IMR-90 (cell line): ENCODE measurements at regions not wholly inside any gene's neighbourhood (a gene's known extent, or its start where the extent isn't known, plus 50 kb on each side); places are given as distances from the start of the nearest gene placed in this dataset.

Source experiments
- ATAC-seq: fragments of 200-7000 bp; cut with Tn5 transposase; 2 replicates; pipeline ENCODE4 v1.9.1; 2020; ENCODE audit warnings: low read depth, mild to moderate bottlenecking, moderate library complexity
- BruUV-seq: library from RNA; stranded (reverse); fragments of 400-500 nt; replicated peaks from 2 replicates; lab custom pipeline; 2021; lab: Mats Ljungman, UMichigan
- CTCF ChIA-PET: fragments of 300-600 bp; formaldehyde crosslinking; extraction: SDS; loops from one replicate; lab custom pipeline; 2021; ENCODE audit warnings: antibody characterized with exemption; lab: Yijun Ruan, JAX
- POLR2A ChIA-PET: fragments of 300-600 bp; sonication (Branson Sonifier 250); formaldehyde crosslinking; loops from one replicate; lab custom pipeline; 2022; ENCODE audit warnings: antibody characterized with exemption; ENCODE audit not compliant: unreplicated experiment; lab: Charles Lee
- DNase-seq: peaks from one replicate; pipeline ENCODE4 v3.0.0; 2013
- H2AFZ ChIP-seq: replicated peaks from 2 replicates; pipeline ENCODE3; 2013; ENCODE audit warnings: low read length, mild to moderate bottlenecking; ENCODE audit not compliant: poor library complexity
- H2AK5ac ChIP-seq: 2 replicates; pipeline ENCODE4 v1.6.1; 2013; ENCODE audit warnings: low read depth, low read length, inconsistent platforms
- H2AK9ac ChIP-seq: replicated peaks from 2 replicates; pipeline ENCODE3; 2013; ENCODE audit warnings: mild to moderate bottlenecking, low read depth, low read length, moderate library complexity; ENCODE audit not compliant: poor library complexity
- H2BK120ac ChIP-seq: 2 replicates; pipeline ENCODE4 v1.6.1; 2013; ENCODE audit warnings: low read depth, low read length, inconsistent platforms
- H2BK15ac ChIP-seq: 3 replicates; pipeline ENCODE4 v1.6.1; 2013; ENCODE audit warnings: low read depth, low read length, inconsistent platforms
- H2BK20ac ChIP-seq: 2 replicates; pipeline ENCODE4 v1.6.1; 2013; ENCODE audit warnings: low read depth, mild to moderate bottlenecking, inconsistent platforms, low read length, moderate library complexity
- H2BK5ac ChIP-seq: 2 replicates; pipeline ENCODE4 v1.6.1; 2013; ENCODE audit warnings: mild to moderate bottlenecking, low read depth, low read length, inconsistent platforms; ENCODE audit not compliant: poor library complexity, severe bottlenecking
- H3K14ac ChIP-seq: replicated peaks from 2 replicates; pipeline ENCODE4 v1.6.1; 2013; ENCODE audit warnings: low read depth, low read length, inconsistent platforms
- H3K18ac ChIP-seq: 2 replicates; pipeline ENCODE4 v1.6.1; 2013; ENCODE audit warnings: low read depth, low read length, control low read depth
- H3K23ac ChIP-seq: 2 replicates; pipeline ENCODE4 v1.6.1; 2013; ENCODE audit warnings: low read depth, low read length, inconsistent platforms
- H3K27ac ChIP-seq: 2 replicates; pipeline ENCODE4 v1.5.1; 2013; ENCODE audit warnings: mild to moderate bottlenecking, control low read depth, low read length; ENCODE audit not compliant: insufficient read depth
- H3K27me3 ChIP-seq: 2 replicates; pipeline ENCODE4 v1.6.1; 2013; ENCODE audit warnings: low read length; ENCODE audit not compliant: control insufficient read depth, insufficient read depth
- H3K36me3 ChIP-seq: 2 replicates; pipeline ENCODE4 v1.6.1; 2013; ENCODE audit warnings: low read length, mixed read lengths; ENCODE audit not compliant: control insufficient read depth, insufficient read depth
- H3K4ac ChIP-seq: 2 replicates; pipeline ENCODE4 v1.6.1; 2013; ENCODE audit warnings: low read depth, low read length, inconsistent platforms
- H3K4me1 ChIP-seq: 2 replicates; pipeline ENCODE4 v1.6.1; 2013; ENCODE audit warnings: low read length, mixed read lengths; ENCODE audit not compliant: control insufficient read depth, insufficient read depth
- H3K4me2 ChIP-seq: 2 replicates; pipeline ENCODE4 v1.6.1; 2013; ENCODE audit warnings: low read depth, mild to moderate bottlenecking, control low read depth, low read length, moderate library complexity
- H3K4me3 ChIP-seq: 2 replicates; pipeline ENCODE4 v1.5.1; 2013; ENCODE audit warnings: low read depth, mild to moderate bottlenecking, control low read depth, low read length, moderate library complexity; ENCODE audit not compliant: insufficient read depth
- H3K56ac ChIP-seq: 2 replicates; pipeline ENCODE4 v1.6.1; 2013; ENCODE audit warnings: low read length, inconsistent platforms; ENCODE audit not compliant: insufficient read depth; ENCODE audit errors: extremely low read depth
- H3K79me1 ChIP-seq, 2 experiments: 2 replicates each; pipeline ENCODE4 v1.6.1; 2013; ENCODE audit warnings: low read length in 2 of 2, inconsistent platforms in 1 of 2, low read depth in 1 of 2
- H3K9ac ChIP-seq: 2 replicates; pipeline ENCODE4 v1.6.1; 2013; ENCODE audit warnings: low read depth, low read length, control low read depth
- H3K9me1 ChIP-seq: 2 replicates; pipeline ENCODE4 v1.6.1; 2013; ENCODE audit warnings: low read length, inconsistent platforms; ENCODE audit not compliant: insufficient read depth
- H3K9me3 ChIP-seq: 2 replicates; pipeline ENCODE4 v1.6.1; 2013; ENCODE audit warnings: low read length; ENCODE audit not compliant: control insufficient read depth, insufficient read depth
- H4K20me1 ChIP-seq: 2 replicates; pipeline ENCODE4 v1.6.1; 2013; ENCODE audit warnings: low read length, inconsistent platforms; ENCODE audit not compliant: insufficient read depth
- H4K5ac ChIP-seq: 2 replicates; pipeline ENCODE4 v1.6.1; 2013; ENCODE audit warnings: mild to moderate bottlenecking, low read depth, low read length, control low read depth
- H4K8ac ChIP-seq, 2 experiments: 2 replicates each; pipeline ENCODE4 v1.6.1; 2013; ENCODE audit warnings: low read depth in 2 of 2, low read length in 2 of 2, control low read depth in 1 of 2, inconsistent platforms in 1 of 2
- H4K91ac ChIP-seq: 2 replicates; pipeline ENCODE4 v1.6.1; 2013; ENCODE audit warnings: low read depth, low read length, inconsistent platforms; ENCODE audit not compliant: insufficient read depth
- CEBPB ChIP-seq: IDR thresholded peaks from 2 replicates; pipeline ENCODE4 v1.6.1; 2012; ENCODE audit warnings: low read depth, low read length, improper control_type of control experiment
- POLR2A ChIP-seq: IDR thresholded peaks from 2 replicates; pipeline ENCODE4 v1.6.1; 2012; ENCODE audit warnings: mild to moderate bottlenecking, low read depth, low read length
- WGBS, 2 experiments: methylation state at CpG; one replicate each; pipeline versions ENCODE4 v1.1.5 to v1.1.7; 2013; ENCODE audit warnings: missing lambda C conversion rate in 2 of 2; ENCODE audit not compliant: insufficient read length in 1 of 2; ENCODE audit errors: extremely low coverage in 2 of 2; 5-methylcytosine and 5-hydroxymethylcytosine counted together
- dilution Hi-C: fragments of 300-500 bp; cut with HindIII; formaldehyde crosslinking; loops from one replicate; pipeline ENCODE4 v1.14.3; 2018; ENCODE audit warnings: low sequenced_read_pairs; ENCODE audit not compliant: unreplicated experiment
- in situ Hi-C: fragments of 300-500 bp; cut with MboI; formaldehyde crosslinking; loops from 3 replicates; pipeline ENCODE4 v1.14.3; 2019; ENCODE audit warnings: low sequenced_read_pairs, inconsistent platforms, mixed read lengths
- intact Hi-C: fragments of 100-400 bp; cut with micrococcal nuclease; formaldehyde crosslinking; loops from 2 replicates; pipeline ENCODE4 v1.10.0; 2022

DNA sequence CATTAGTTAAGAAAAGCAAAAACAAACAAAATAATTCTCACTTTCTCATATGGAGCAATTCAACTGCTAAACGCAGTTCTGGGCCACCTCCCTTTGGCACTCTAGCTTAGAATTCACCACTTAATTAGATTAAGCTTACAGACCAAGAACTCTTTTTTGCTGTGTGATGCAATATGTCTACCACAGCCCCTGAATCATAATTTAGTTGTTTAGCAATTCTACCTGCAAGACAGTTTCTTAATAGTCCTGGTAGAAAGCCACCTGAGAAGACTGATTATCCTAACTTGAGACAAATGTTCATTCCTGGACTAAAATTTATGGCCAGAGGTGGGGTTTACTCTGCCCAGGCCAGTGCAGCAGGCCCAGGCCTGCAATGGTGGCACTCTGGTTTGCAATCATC lies 205.9 kb downstream of the HS3ST3A1 start:
- no peak overlapping the region for H3K9ac ChIP-seq
- no peak overlapping the region for H3K18ac ChIP-seq
- intact Hi-C loops: no loop called here
- no peak overlapping the region for H2BK20ac ChIP-seq
- ChIA-PET POLR2A (no interaction called here), CTCF (no interaction called here)
- no peaks in the 10 kb centered on the region for H3K9me3 ChIP-seq
- BruUV-seq: no TSS peak
- no peak overlapping the region for H2BK120ac ChIP-seq
- H3K36me3 ChIP-seq: no peaks in the 10 kb centered on the region
- no peak overlapping the region for H2AK9ac ChIP-seq
- H2AK5ac ChIP-seq: no peak overlapping the region
- peaks cover 9% of the 10 kb centered on the region for H3K4me1 ChIP-seq
- H3K9me1 ChIP-seq: peaks cover 6% of the 10 kb centered on the region; the same call in 1 of the 2 replicates
- ATAC-seq: no peak
- no peak overlapping the region for H2AFZ ChIP-seq
- no peak overlapping the region for H3K4me3 ChIP-seq
- no peak overlapping the region for H3K4me2 ChIP-seq
- H3K14ac ChIP-seq: no peak overlapping the region
- no peaks in the 10 kb centered on the region for H3K27me3 ChIP-seq
- H3K4ac ChIP-seq: no peak overlapping the region
- H4K91ac ChIP-seq: no peak overlapping the region
- DNase-seq: no peak
- 100% methylated on average over 1 of the region's 1 CpG; no CpG with 5 or more reads in 1 of the 2 experiments for WGBS, 2 experiments
- H3K79me1 ChIP-seq: no peaks in the 10 kb centered on the region
- no peak for TF ChIP-seq POLR2A
- peak; percentile 68; the same call in 1 of the 2 replicates for TF ChIP-seq CEBPB
- no peak overlapping the region for H4K5ac ChIP-seq
- dilution Hi-C loops: no loop called here
- in situ Hi-C loops: no loop called here
- no peak overlapping the region for H3K23ac ChIP-seq
- no peaks in the 10 kb centered on the region for H4K20me1 ChIP-seq
- no peak overlapping the region for H4K8ac ChIP-seq
- H3K56ac ChIP-seq: no peak overlapping the region
- H2BK5ac ChIP-seq: no peak overlapping the region
- no peak overlapping the region for H2BK15ac ChIP-seq
- H3K27ac ChIP-seq: no peak overlapping the region
